SK-N-DZ (cell line): ENCODE measurements at regions not wholly inside any gene's neighbourhood (a gene's known extent, or its start where the extent isn't known, plus 50 kb on each side); places are given as distances from the start of the nearest gene placed in this dataset.
"Not testable (repeated sequence)": the region's sequence is repeated elsewhere in the genome, so short reads cannot be mapped to it uniquely, and the experiment has no call there.

Experiments
- DNase-seq: peaks from one replicate; pipeline ENCODE4 v3.0.0-alpha.2; 2015; ENCODE audit warnings: low spot score

DNA sequence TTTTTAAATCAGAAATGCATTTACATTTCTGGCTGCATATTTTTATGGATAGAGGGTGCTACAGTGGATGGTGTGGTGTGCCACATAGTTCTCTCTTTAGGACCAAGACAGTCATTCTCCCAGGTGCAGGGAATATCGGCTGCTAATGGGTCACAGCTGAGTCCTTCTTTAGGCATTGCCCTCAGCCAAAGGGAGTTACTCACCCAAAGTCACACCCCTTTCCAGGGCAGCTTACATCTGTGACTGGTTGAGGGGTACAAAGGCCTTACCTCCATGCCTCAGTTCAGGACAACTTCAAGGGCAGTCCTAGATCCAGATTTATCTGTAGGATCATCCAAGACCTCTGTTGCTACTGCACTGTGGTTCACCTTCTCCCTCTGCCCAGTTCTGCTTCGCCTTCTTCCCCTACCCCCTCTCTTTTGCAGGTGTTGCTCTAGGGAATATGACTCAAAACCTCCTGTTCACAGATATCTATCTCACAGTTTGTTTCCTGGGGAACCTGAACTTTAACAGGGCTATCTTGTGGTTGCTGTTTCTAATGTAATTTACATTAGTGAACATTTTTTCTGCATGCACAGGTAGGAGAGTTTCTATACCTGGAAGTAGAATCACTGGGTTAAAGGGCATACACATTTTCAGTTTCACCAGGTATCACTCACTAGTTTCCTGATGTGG is 413.9 kb downstream of the RPS6KC1 start:
- no peak for DNase-seq

DNA sequence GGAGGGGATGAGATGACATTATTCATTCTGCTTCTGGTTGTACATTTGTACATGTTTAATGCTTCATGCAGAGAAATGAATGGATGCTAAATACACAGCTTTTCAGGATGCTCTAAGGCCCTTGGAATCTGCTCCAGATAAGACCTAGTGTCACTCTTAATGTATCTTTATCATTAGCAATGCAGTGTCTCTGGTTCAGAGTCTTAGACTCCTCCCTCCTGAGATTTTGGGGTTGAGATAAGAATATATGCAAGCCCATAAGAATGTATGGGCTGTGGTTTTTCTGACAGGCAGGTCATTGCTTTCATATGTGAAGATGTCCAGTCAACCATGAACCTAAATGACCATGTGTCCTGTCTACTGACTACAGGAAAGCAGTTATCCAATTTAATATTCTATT is 415.5 kb downstream of the RPS6KC1 start:
- DNase-seq, result peak; percentile 56

DNA sequence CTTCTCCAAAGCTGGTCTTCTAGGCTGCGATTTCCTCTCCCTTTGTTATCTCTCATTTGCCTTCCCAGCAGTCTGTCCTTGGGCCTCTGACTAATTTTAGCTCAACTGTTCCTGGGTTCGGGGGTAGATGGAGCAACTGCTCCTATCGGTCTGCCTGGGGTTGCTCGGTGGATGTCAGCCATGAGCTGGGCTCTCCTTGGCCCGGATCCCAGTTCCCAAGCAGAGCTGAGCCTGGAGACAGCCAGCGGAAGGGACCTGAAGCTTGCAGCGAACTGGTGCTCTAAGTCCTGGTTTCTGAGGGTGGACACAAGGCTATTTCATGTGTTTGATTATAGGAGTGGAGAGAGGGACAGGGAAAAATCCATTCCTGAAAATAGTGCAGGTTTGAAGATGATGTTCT is 423.0 kb downstream of the RPS6KC1 start:
- DNase-seq, result no peak

DNA sequence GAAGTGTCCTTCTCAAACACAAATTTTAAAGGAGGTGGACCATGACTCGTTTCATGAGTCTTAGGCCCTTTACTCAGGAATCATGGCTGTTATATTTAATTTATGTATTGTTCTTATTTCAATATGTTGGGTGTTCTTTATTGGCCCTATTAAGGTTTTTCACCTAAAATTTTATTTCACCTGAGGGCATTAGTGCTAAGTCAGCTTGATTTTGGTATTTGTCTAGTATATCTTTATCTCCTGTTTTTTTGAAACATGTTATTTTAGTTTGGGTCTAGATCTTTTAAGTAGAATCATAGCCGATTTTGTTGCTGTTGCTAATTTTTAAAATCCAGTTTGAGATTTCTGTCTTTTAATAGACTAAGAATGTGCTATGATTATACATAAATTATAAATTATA is 430.4 kb downstream of the RPS6KC1 start:
- DNase-seq, result no peak

DNA sequence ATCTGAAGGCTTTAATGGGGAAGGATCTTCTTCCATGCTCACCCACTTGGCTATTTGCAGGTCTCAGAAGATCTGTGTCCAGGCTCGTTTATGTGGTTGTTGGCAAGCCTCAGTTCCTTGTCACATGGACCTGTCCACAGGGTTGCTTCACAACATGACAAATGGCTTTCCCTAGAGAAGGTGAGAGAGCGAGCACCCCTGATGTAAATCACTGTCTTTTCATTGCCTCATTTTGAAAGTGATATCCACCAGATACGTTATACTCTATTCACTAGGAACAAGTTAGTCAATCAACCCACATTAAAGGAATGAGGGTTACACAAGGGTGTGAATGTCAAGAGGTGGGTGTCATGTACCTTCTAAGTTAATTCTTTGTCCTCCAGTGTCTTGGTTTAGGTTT is 433.3 kb downstream of the RPS6KC1 start:
- DNase-seq, result no peak

DNA sequence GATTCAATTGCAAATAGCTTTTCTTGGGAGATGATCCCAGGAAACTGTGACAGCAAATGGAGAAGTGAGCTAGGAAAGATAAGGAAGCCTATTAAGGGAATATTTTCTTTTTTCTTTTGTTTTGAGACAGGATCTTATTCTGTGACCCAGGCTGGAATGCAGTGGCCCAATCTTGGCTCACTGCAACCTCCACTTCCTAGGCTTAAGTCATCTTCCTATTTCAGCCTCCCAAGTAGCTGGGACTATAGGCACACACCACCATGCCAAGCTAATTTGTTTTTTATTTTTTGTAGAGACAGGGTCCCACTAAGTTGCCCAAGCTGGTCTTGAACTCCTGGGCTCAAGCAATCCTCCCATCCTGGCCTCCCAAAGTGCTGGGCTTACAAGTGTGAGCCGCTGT is 433.7 kb downstream of the RPS6KC1 start:
- DNase-seq, result no peak

DNA sequence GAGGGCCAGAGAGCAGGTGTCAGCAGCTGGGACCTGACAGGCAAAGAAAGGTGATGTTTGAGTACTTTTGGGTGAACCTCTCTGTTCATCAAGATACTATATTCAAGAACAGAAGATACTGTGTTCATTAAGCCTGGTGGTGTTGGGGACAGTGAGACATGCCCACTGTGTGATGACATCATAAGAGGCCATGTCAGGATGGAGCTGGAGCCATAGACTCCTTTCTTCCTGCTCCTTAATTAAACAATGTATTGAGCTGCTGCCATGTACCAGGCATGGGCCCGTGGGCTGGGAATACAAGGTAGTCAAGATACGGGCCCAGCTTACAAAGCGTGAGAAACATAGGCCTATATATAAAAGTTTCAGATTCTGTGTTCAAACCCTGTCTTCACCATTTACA is 435.4 kb downstream of the RPS6KC1 start:
- DNase-seq, result no peak

DNA sequence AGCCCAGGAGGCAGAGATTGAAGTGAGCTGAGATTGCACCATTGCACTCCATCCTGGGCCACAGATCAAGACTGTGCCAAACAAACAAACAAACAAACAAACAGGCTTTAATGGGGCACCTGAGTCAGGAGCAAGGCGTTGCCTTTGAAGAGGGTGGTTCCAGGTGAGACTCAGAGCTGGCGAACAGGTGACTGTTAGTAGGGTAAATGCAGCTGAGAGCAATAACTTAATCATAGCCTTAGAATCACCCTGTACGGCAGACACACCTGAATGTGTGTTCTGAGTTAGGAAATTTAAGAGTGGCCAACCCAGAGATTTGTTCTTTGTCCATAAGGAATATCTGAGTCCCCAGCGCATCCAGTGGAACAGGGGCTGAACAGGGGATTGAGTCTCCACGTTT is 440.4 kb downstream of the RPS6KC1 start:
- no peak for DNase-seq

DNA sequence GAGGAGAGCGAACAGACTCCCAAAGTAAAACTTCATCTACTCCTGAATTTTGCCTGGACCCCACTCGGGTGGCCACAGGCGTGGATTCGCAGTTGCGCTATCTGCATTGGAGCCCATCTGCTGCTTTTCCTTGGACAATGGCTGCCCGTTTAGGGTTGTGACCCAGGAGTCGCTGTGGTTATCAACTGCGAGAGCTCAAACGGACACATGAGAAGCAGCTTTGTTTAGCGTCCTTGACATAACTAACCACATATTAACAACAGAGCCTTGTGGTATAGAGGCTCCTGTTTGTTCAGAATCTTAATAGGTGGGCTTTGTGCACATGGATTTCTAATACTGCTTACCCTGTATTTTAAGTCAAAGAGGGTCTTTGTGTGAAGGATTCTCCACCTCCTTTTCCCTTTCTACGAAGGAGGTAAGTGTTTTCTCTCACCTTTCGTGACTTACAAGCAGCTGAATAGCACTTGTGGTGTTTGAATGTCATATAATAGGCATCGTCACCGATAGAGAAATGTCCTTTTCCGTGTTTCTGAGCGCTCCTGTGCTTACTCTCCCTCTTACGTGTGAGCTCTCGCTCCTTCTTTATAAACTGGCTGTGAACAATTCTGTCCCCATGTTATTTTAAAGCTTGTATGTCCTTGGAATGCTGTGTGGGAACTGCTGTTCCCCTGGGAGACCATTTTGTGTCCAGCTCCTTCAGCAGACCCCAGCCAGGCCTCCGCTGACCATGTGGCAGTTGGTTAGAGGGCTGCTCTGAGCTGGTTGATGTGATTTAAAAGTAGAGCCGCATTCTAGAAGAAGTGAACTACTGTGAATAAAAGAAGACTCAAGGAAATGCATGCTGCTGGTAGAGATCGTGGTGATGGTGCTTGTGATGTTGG is 441.4 kb downstream of the RPS6KC1 start:
- no peak for DNase-seq

DNA sequence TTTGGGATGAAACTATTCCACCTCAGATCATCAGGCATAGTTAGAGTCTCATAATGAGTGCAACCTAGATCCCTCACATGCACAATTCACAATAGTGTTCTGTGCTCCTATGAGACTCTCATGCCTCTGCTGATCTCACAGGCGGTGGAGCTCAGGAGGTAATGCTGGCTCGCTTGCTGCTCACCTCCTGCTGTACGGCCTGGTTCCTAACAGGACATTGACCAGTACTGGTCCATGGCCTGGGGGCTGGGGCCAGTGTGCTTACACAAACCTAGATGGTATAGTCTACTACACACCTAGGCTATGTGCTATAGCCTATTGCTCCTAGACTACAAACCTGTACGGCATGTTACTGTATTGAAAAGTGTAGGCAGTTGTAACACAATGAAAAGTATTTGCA is 448.4 kb downstream of the RPS6KC1 start:
- no peak for DNase-seq

DNA sequence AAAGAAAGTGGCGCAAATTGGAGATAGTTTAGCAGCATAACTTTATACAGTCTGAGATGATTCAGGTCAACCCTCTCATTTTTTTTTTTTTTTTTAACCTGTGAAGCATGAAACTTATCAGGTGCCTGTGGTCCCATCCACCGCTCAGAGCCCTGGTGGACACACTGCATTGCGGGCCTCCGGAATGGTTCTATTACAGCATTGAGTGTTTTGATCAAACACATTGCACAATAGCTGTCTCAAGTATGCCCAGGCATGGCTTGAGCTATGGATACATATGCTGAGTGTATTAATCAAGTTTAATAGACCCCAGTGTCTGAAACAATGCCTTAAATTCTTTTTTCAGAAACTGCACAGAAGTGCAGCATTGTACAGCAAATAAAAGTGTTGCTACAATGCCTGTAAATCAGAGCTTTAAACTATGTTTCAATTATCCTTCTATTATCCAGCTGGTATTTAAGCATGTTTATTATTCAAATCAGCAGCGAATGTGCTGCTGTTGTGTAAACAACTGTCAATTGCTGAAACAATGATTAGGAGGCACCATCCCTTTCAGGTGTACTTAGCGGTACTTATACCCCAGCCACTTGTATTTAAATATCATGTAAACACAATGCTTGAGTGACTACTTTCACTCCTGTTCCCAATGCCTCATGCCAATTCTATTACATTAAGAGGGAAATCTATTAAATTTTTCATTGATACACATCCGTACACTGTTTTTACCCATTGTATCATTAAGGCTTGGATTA is 456.6 kb downstream of the RPS6KC1 start:
- no peak for DNase-seq

DNA sequence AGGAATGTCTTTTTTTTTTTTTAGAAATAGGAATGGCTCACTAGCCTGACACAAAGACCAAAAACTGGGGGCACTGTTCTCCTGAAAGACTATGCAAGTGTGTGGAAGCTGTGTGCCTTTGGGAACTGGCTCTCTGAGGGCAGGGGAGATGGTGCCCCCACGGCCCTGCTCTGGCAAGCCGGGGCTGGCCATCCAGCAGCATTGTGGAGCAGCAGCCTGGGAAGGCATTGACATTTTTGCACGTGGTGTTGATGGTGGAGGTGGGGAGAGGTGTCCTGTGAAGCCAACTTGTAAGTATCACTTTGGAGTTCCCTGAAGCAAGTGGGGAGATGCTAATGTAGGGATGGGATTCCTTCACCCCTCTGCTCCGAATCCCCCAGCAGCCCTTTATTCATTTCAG is 460.1 kb downstream of the RPS6KC1 start:
- no peak for DNase-seq

DNA sequence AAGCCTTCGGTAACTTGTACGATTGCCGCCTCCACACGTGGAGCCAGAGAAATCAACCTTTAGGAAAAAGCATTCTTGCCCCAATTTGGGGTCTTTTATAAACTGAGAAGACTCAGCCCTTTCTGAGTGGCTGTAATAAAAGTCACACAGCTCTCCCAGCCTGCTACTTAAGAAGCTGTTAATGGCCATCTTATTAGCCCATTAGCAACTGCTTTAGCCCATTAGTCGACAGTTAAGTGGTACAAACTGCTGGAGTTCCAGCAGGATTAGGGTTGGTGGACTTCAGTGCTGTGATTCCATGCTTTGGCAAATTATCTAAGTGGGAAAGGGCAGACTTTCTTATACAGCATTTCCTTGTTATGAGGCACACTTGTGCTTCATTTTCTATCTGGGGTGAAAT is 461.3 kb downstream of the RPS6KC1 start:
- DNase-seq, result no peak

DNA sequence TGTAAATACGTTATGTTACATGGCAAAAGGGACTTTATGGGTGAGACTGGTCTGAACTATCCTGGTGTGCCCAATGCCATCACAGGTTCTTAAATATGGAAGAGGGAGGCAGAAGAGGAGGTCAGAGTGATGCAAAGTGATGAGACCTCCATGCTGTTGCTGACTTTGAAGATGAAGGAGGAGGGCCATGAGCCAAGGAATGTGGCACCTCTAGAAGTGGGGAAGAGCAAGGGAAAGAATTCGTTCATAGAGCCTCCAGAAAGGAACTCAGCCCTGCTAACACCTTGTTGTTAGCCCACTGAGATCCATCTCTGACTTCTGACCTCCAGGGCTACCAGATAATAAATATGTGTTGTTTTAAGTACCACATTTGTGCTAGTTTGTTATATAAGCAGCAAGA is 462.0 kb downstream of the RPS6KC1 start:
- no peak for DNase-seq

DNA sequence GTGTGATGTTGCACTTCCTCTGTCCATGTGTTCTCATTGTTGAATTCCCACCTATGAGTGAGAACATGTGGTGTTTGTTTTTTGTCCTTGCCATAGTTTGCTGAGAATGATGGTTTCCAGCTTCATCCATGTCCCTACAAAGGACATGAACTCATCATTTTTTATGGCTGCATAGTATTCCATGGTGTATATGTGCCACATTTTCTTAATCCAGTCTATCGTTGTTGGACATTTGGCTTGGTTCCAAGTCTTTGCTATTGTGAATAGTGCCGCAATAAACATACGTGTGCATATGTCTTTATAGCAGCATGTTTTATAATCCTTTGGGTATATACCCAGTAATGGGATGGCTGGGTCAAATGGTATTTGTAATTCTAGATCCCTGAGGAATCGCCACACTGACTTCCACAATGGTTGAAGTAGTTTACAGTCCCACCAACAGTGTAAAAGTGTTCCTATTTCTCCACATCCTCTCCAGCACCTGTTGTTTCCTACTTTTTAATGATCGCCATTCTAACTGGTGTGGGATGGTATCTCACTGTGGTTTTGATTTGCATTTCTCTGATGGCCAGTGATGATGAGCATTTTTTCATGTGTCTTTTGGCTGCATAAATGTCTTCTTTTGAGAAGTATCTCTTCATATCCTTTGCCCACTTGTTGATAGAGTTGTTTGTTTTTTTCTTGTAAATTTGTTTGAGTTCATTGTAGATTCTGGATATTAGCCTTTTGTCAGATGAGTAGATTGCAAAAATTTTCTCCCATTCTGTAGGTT is 463.6 kb downstream of the RPS6KC1 start:
- DNase-seq, result not testable (repeated sequence)

DNA sequence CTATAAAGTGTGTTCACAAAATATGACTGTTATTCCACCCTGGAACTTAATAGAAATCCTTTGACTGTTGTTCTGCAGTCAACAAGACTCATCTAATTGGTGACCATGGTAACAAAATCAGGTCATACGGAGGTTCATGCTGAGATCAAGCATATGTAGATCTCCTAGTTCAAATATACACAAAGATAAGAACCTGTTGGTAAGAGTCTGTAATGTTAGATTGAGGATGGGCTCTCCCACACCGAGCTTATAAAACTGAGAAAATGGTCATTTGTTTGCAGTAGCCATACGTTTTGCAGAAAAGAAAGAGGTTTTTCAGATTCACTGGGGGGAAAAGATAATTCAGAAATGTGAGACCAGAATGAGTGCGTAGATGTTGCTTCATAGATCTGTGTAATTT is 468.1 kb downstream of the RPS6KC1 start:
- DNase-seq, result peak; percentile 47

DNA sequence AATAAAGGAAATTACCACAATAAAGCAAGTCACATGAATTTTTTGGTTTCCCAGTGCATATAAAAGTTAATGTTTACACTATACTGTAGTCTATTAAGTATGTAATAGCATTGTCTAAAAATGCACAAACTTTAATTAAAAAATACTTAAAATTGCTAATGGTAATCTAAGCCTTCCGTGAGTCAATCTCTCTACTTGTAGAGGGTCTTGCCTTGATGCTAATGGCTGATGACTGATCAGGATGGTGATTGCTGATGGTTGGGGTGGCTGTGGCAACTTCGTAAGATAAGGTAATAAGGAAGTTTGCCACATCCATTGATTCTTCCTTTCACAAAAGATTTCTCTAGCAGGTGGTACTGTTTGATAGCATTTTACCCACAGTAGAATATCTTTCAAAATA is 466.6 kb upstream of the PROX1 start:
- DNase-seq, result no peak

DNA sequence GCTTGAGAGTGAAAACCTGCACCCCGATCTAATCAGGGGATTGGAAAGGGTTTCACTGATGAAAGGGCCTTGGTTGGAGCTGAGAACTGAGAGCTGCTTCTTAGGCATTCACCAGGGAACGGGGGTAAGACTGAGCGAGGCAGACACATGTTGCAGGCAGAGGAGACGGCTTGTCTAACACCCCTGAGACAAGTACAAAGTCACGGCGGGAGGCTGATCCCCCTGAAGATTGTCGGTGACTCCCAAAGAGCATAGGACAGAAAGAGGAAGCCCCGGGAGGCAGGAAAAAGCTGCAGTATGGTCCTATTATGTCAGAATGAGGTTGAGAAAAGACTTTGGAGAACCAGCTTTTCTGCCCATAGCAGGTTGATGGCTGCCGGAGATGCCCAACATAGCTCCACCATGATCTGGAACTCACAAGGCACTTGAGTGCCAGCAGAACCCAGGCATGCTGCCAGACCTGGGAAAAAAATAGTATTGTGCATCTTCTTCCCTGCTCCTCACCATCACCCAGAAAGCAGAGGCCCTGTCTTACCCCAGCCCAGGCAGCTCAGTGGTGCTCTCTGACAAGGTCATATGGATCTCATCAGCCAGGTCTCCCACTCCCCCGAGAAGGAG is 463.9 kb upstream of the PROX1 start:
- no peak for DNase-seq

DNA sequence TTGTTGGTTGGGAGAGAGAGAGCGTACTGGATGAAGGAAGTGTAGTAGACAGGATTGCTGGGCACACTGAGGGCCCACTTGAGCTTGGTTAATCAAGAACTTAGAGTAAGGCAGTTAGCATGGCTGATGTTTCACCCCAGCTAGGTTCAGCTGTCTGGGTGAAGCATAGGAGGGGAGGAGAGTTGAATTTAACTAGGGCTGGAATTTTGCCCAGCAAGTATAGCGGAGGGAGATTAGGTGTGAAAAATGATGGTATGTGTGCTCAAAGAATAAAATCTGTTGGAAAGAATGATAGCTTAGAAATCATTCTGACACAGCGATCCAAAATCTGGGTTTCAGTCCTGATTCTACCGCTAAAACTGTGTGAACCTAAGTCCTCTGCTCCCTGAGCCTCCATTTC is 461.5 kb upstream of the PROX1 start:
- no peak for DNase-seq

DNA sequence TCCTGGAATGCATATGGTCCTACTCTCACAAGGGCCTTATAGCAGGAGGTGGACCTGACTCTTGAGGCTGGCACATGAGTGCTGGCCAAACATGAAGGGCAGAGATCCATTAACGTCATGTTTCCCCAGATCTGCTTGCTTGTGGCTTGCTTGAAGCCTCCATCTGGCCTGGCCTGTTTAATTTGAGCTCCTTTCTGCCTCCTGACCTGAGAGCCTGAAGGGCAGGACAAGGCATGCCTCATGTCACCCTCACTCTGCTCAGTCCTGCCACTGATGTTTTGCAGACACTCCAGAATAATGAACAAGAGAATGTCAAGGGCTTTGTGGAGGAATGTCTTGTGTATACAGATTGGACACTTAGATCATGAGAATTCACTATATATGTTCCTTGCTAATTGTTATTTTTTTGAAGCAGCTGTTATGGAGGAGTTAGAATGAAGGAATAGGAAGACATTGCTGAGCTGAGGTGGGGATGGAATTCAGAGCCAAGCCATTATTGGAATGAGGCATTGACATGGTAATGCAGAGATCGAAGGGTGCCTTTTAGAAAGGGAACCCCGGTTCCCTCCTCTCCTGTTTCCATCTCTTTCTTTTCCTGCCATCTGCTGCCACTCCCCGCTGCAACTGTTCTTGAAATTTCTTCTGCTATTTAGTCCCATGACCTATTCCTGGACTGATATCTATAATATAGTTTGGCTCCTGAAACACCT is 457.0 kb upstream of the PROX1 start:
- peak; percentile 24 for DNase-seq
